Uterus (tissue), 3 donors: ENCODE measurements at regions not wholly inside any gene's neighbourhood (a gene's known extent, or its start where the extent isn't known, plus 50 kb on each side); places are given as distances from the start of the nearest gene placed in this dataset.

Source experiments
- DNase-seq, 2 donors: peaks; one replicate each; pipeline ENCODE4 v3.0.0-alpha.2; 2019 to 2020
- H3K27ac ChIP-seq, 2 donors: fragments of 200-600 bp; sonication (generic); 1 replicate in 1 of 2; 2 replicates in 1 of 2; pipeline ENCODE4 v1.5.1; 2016 to 2018
- H3K27me3 ChIP-seq, 2 donors: fragments of 200-600 bp; sonication (generic); one replicate each; pipeline ENCODE4 v1.5.1; 2018 to 2019; ENCODE audit warnings: control low read depth in 1 of 2
- H3K36me3 ChIP-seq, 2 donors: fragments of 200-600 bp; sonication (generic); one replicate each; pipeline ENCODE4 v1.5.1; 2019; ENCODE audit warnings: control low read depth in 1 of 2
- H3K4me1 ChIP-seq, 2 donors: fragments of 200-600 bp; sonication (generic); one replicate each; pipeline ENCODE4 v1.5.1; 2018 to 2019; ENCODE audit warnings: control low read depth in 1 of 2
- H3K4me3 ChIP-seq, 2 donors: fragments of 200-600 bp; sonication (generic); 1 replicate in 1 of 2; 2 replicates in 1 of 2; pipeline ENCODE4 v1.5.1; 2018 to 2019; ENCODE audit warnings: mild to moderate bottlenecking in 1 of 2
- H3K9me3 ChIP-seq, 2 donors: fragments of 200-600 bp; sonication (generic); one replicate each; pipeline ENCODE4 v1.5.1; 2019; ENCODE audit warnings: control low read depth in 1 of 2
- CTCF ChIP-seq, 4 experiments: fragments of 200-600 bp in 2 of 4; fragments of 450-650 bp in 2 of 4; sonication (generic) in 2 of 4; IDR thresholded peaks; one replicate each; pipeline ENCODE4 v1.5.1; 2016 to 2019; ENCODE audit warnings: antibody characterized with exemption in 4 of 4, mild to moderate bottlenecking in 2 of 4, moderate library complexity in 1 of 4
- POLR2A ChIP-seq, 2 donors: fragments of 450-650 bp; IDR thresholded peaks; one replicate each; pipeline ENCODE4 v1.6.1; 2016; ENCODE audit warnings: antibody characterized with exemption in 2 of 2, mild to moderate bottlenecking in 1 of 2, moderate library complexity in 1 of 2
- intact Hi-C: fragments of 100-400 bp; cut with DNase I; formaldehyde crosslinking; loops from one replicate; pipeline ENCODE4 v1.15.1; 2023; ENCODE audit warnings: low total_unique reads
- donor health status: DM: yes; HTN: yes; CAD: no.

- intact Hi-C loops, result no loop called here
- no peak for TF ChIP-seq POLR2A (IDR thresholded peaks at IDR 0.05)
- Histone ChIP-seq H3K9me3 (no peaks in the 10 kb centered on the region), H3K36me3 (no peaks in the 10 kb centered on the region), H3K4me1 (no peaks in the 10 kb centered on the region), H3K4me3 (no peak overlapping the region), H3K27ac (no peak overlapping the region), H3K27me3 (no peaks in the 10 kb centered on the region)
- no peak for DNase-seq
Measured at GRCh38 chr12:115382681-115383080, 698.7 kb upstream of the TBX3 start.

GRCh38 chr12:115380546-115381120 lies 696.7 kb upstream of the TBX3 start:
- intact Hi-C loops, result no loop called here
- H3K4me1 ChIP-seq, result no peaks in the 10 kb centered on the region
- no peak overlapping the region for H3K4me3 ChIP-seq
- H3K27ac ChIP-seq, result no peak overlapping the region
- DNase-seq, result no peak
- no peaks in the 10 kb centered on the region for H3K36me3 ChIP-seq
- H3K9me3 ChIP-seq, result no peaks in the 10 kb centered on the region
- TF ChIP-seq POLR2A (IDR thresholded peaks at IDR 0.05) (no peak), CTCF (IDR thresholded peaks at IDR 0.05) (no peak)
- no peaks in the 10 kb centered on the region for H3K27me3 ChIP-seq

GRCh38 chr12:115378291-115378690 lies 694.3 kb upstream of the TBX3 start:
- no peaks in the 10 kb centered on the region for H3K36me3 ChIP-seq
- no peaks in the 10 kb centered on the region for H3K4me1 ChIP-seq
- no peak for DNase-seq
- no peak overlapping the region for H3K27ac ChIP-seq
- intact Hi-C loops, result no loop called here
- no peak overlapping the region for H3K4me3 ChIP-seq
- H3K9me3 ChIP-seq, result no peaks in the 10 kb centered on the region
- no peak for TF ChIP-seq CTCF (IDR thresholded peaks at IDR 0.05)
- TF ChIP-seq POLR2A (IDR thresholded peaks at IDR 0.05), result no peak
- no peaks in the 10 kb centered on the region for H3K27me3 ChIP-seq

- no peak overlapping the region for H3K27ac ChIP-seq
- H3K4me3 ChIP-seq, result no peak overlapping the region
- DNase-seq, result no peak
- intact Hi-C loops, result no loop called here
- no peaks in the 10 kb centered on the region for H3K36me3 ChIP-seq
- H3K27me3 ChIP-seq, result no peaks in the 10 kb centered on the region
- no peaks in the 10 kb centered on the region for H3K4me1 ChIP-seq
- TF ChIP-seq CTCF (IDR thresholded peaks at IDR 0.05), result no peak
- TF ChIP-seq POLR2A (IDR thresholded peaks at IDR 0.05), result no peak
- H3K9me3 ChIP-seq, result no peaks in the 10 kb centered on the region
Measured at GRCh38 chr12:115377779-115378178, 693.8 kb upstream of the TBX3 start.

GRCh38 chr12:115377230-115377629 lies 693.3 kb upstream of the TBX3 start:
- TF ChIP-seq CTCF (IDR thresholded peaks at IDR 0.05), result no peak
- TF ChIP-seq POLR2A (IDR thresholded peaks at IDR 0.05), result no peak
- H3K4me3 ChIP-seq, result no peak overlapping the region
- H3K9me3 ChIP-seq, result no peaks in the 10 kb centered on the region
- H3K27ac ChIP-seq, result no peak overlapping the region
- H3K4me1 ChIP-seq, result no peaks in the 10 kb centered on the region
- H3K36me3 ChIP-seq, result no peaks in the 10 kb centered on the region
- no peaks in the 10 kb centered on the region for H3K27me3 ChIP-seq
- DNase-seq, result no peak
- intact Hi-C loops, result no loop called here
